ENCODE measurements at regions not wholly inside any gene's neighbourhood (a gene's known extent, or its start where the extent isn't known, plus 50 kb on each side); places are given as distances from the start of the nearest gene placed in this dataset.

GRCh38 chr6:126093108-126093507 is 106.8 kb downstream of the TRMT11 start:
- H3K4me2 ChIP-seq (ENCODE audit: insufficient read depth in 1 of 2, low read depth in 2 of 2, low read length in 2 of 2) = no peak overlapping the region
- WGBS, 2 experiments (ENCODE audit: extremely low coverage in 1 of 2, insufficient coverage in 1 of 2, insufficient read length in 1 of 2, insufficient replicate concordance in 2 of 2, low coverage in 1 of 2, low lambda C conversion rate in 2 of 2, missing lambda C conversion rate in 1 of 2) = 94% methylated on average over 2 of the region's 2 CpGs; no CpG with 5 or more reads in 1 of the 2 experiments
- FAIRE-seq = no peak
- ChIA-PET CTCF (ENCODE audit: partially characterized antibody) (interaction anchor here (1.7 kb wide), 1 partner anchor 268 kb away, joined by 4 read pairs; no protein-coding TSS in a partner anchor), POLR2A (ENCODE audit: partially characterized antibody) (no interaction called here)
- no peak overlapping the region for H2BK5ac ChIP-seq (ENCODE audit: low read depth, low read length)
- no peak for DNase-seq (ENCODE audit: low read depth in 1 of 2, low spot score in 2 of 2)
- no peaks in the 10 kb centered on the region for H3K9me3 ChIP-seq (ENCODE audit: insufficient read depth in 2 of 2, low read depth in 1 of 2, low read length in 1 of 2)
- no peak overlapping the region for H2BK20ac ChIP-seq (ENCODE audit: low read length)
- no peak overlapping the region for H4K8ac ChIP-seq (ENCODE audit: extremely low read depth, insufficient read depth, low read length)
- H2AFZ ChIP-seq (ENCODE audit: low read length) = no peak overlapping the region
- H3K18ac ChIP-seq (ENCODE audit: extremely low read depth, low read length) = no peak overlapping the region
- H2AK5ac ChIP-seq (ENCODE audit: low read depth, low read length) = no peak overlapping the region
- no peak overlapping the region for H3K23ac ChIP-seq (ENCODE audit: insufficient read length)
- H3K4ac ChIP-seq (replicated peaks; ENCODE audit: insufficient read length, low read depth, low read length) = no peak overlapping the region
- H2BK12ac ChIP-seq (ENCODE audit: low read depth, low read length) = no peak overlapping the region
- H4K5ac ChIP-seq (ENCODE audit: insufficient read length, low read depth, low read length) = no peak overlapping the region
- peaks cover 0 to 6% (median 2%) of the 10 kb centered on the region in 4 experiments; a peak in 3 of 7 replicates for H3K4me1 ChIP-seq (replicated peaks in 1 of 4; ENCODE audit: control insufficient read depth in 3 of 4, insufficient read depth in 4 of 4, low read length in 3 of 4)
- 0 out of 2 replicates have a peak, but pooled peaks cover 2% of the 10 kb centered on the region for H3K79me1 ChIP-seq (ENCODE audit: low read depth, low read length)
- TF ChIP-seq FOSL1 (IDR thresholded peaks at IDR 0.05; ENCODE audit: insufficient read depth, low read depth, low read length) = no peak
- TF ChIP-seq KDM1A (IDR thresholded peaks at IDR 0.05; ENCODE audit: borderline replicate concordance, low read length) = no peak
- no peak for TF ChIP-seq HDAC2 (IDR thresholded peaks at IDR 0.05; ENCODE audit: borderline replicate concordance in 1 of 2, low read depth in 2 of 2, low read length in 2 of 2)
- no peak for TF ChIP-seq BCL11A (IDR thresholded peaks at IDR 0.05; ENCODE audit: low read depth in 2 of 2, low read length in 2 of 2)
- no peak for TF ChIP-seq TAF7 (optimal IDR thresholded peaks at IDR 0.05; ENCODE audit: borderline replicate concordance, low read depth, low read length)
- TF ChIP-seq EP300 (IDR thresholded peaks at IDR 0.05; ENCODE audit: borderline replicate concordance in 1 of 2, low read depth in 2 of 2, low read length in 2 of 2) = no peak
- H2BK120ac ChIP-seq (replicated peaks; ENCODE audit: low read depth, low read length) = no peak overlapping the region
- H3K79me2 ChIP-seq (ENCODE audit: control insufficient read depth in 1 of 2, insufficient read depth in 2 of 2, low read length in 2 of 2) = no peaks in the 10 kb centered on the region
- no peak overlapping the region for H2BK15ac ChIP-seq (ENCODE audit: low read length)
- no peaks in the 10 kb centered on the region for H3K27me3 ChIP-seq (replicated peaks in 1 of 4; ENCODE audit: control insufficient read depth in 3 of 4, extremely low read depth in 1 of 4, insufficient read depth in 3 of 4, low read length in 3 of 4)
- no peak overlapping the region for H3K56ac ChIP-seq (replicated peaks; ENCODE audit: insufficient read length, low read depth, low read length)
- H3K36me3 ChIP-seq (ENCODE audit: control insufficient read depth in 2 of 4, insufficient read depth in 4 of 4, low read length in 3 of 4) = no peaks in the 10 kb centered on the region
- no peak overlapping the region for H3K14ac ChIP-seq (ENCODE audit: insufficient read length)
- H3K27ac ChIP-seq (ENCODE audit: low read depth, low read length) = no peak overlapping the region
- H4K91ac ChIP-seq (replicated peaks; ENCODE audit: insufficient read length, low read length) = no peak overlapping the region
- H3K23me2 ChIP-seq (ENCODE audit: low read depth, low read length) = no peaks in the 10 kb centered on the region
- H3K4me3 ChIP-seq (ENCODE audit: extremely low read depth in 1 of 4, insufficient read depth in 2 of 4, low read depth in 3 of 4, low read length in 4 of 4) = no peak overlapping the region
- H3K9ac ChIP-seq (replicated peaks in 1 of 4; ENCODE audit: extremely low read depth in 1 of 4, low read depth in 3 of 4, low read length in 3 of 4) = no peak overlapping the region
- H4K20me1 ChIP-seq (replicated peaks in 1 of 2; ENCODE audit: control insufficient read depth in 1 of 2, insufficient read depth in 2 of 2, low read length in 2 of 2) = no peaks in the 10 kb centered on the region

Data from H1 (cell line).